GM23338 (cell line): ENCODE measurements at regions not wholly inside any gene's neighbourhood (a gene's known extent, or its start where the extent isn't known, plus 50 kb on each side); places are given as distances from the start of the nearest gene placed in this dataset.

ENCODE experiments used
- ATAC-seq: fragments of 200-7000 bp; cut with Tn5 transposase; 3 replicates; pipeline ENCODE4 v1.9.1; 2020
- DNase-seq: peaks from one replicate; pipeline ENCODE4 v3.0.0-alpha.2; 2015; ENCODE audit warnings: low spot score
- H2AFZ ChIP-seq: fragments of 200-600 bp; sonication (generic); 2 replicates; pipeline ENCODE4 v1.8.0; 2016; ENCODE audit warnings: antibody characterized with exemption, mild to moderate bottlenecking, moderate library complexity
- H3F3A ChIP-seq: fragments of 200-600 bp; sonication (generic); replicated peaks from 2 replicates; pipeline ENCODE4 v1.8.0; 2017; ENCODE audit warnings: antibody characterized with exemption, mixed run types, low read depth
- H3K27ac ChIP-seq: fragments of 200-600 bp; sonication (generic); 2 replicates; pipeline ENCODE4 v1.6.1; 2016; ENCODE audit warnings: low read depth
- H3K27me3 ChIP-seq: fragments of 200-600 bp; sonication (generic); 2 replicates; pipeline ENCODE4 v1.8.0; 2016; ENCODE audit warnings: mild to moderate bottlenecking, mixed run types, moderate library complexity; ENCODE audit not compliant: insufficient read depth
- H3K36me3 ChIP-seq: fragments of 200-600 bp; sonication (generic); 2 replicates; pipeline ENCODE4 v1.8.0; 2016; ENCODE audit warnings: mild to moderate bottlenecking; ENCODE audit not compliant: insufficient read depth
- H3K4me1 ChIP-seq: fragments of 200-600 bp; sonication (generic); 2 replicates; pipeline ENCODE4 v1.8.0; 2016; ENCODE audit warnings: mild to moderate bottlenecking, moderate library complexity; ENCODE audit not compliant: insufficient read depth
- H3K4me2 ChIP-seq: fragments of 200-600 bp; sonication (generic); 2 replicates; pipeline ENCODE4 v1.7.1; 2017; ENCODE audit warnings: mixed run types
- H3K4me3 ChIP-seq: fragments of 200-600 bp; sonication (generic); 2 replicates; pipeline ENCODE4 v1.6.1; 2016; ENCODE audit warnings: mixed run types
- H3K79me2 ChIP-seq: fragments of 200-600 bp; sonication (generic); replicated peaks from 2 replicates; pipeline ENCODE4 v1.8.0; 2017; ENCODE audit warnings: mild to moderate bottlenecking; ENCODE audit not compliant: insufficient read depth
- H3K9me2 ChIP-seq: fragments of 200-600 bp; sonication (generic); 2 replicates; pipeline ENCODE4 v1.8.0; 2017; ENCODE audit not compliant: insufficient read depth
- H4K20me1 ChIP-seq: fragments of 200-600 bp; sonication (generic); replicated peaks from 2 replicates; pipeline ENCODE4 v1.8.0; 2017; ENCODE audit warnings: mild to moderate bottlenecking; ENCODE audit not compliant: insufficient read depth
- H3K27ac Mint-ChIP-seq: 2 replicates; pipeline ENCODE4 v1.8.0; 2020; ENCODE audit warnings: inconsistent platforms, mild to moderate bottlenecking, moderate library complexity, mixed read lengths
- H3K27me3 Mint-ChIP-seq: 3 replicates; pipeline ENCODE4 v1.8.0; 2022; ENCODE audit warnings: low read depth, mild to moderate bottlenecking, moderate library complexity, mixed read lengths, inconsistent platforms; ENCODE audit not compliant: insufficient read depth, poor library complexity
- H3K36me3 Mint-ChIP-seq: 3 replicates; pipeline ENCODE4 v1.8.0; 2021; ENCODE audit warnings: low read depth, mild to moderate bottlenecking, inconsistent platforms, moderate library complexity, mixed read lengths
- H3K4me1 Mint-ChIP-seq: 3 replicates; pipeline ENCODE4 v1.8.0; 2020; ENCODE audit warnings: mild to moderate bottlenecking, inconsistent platforms, mixed read lengths
- H3K4me3 Mint-ChIP-seq: 3 replicates; pipeline ENCODE4 v1.8.0; 2021; ENCODE audit warnings: moderate library complexity, mild to moderate bottlenecking, inconsistent platforms, mixed read lengths
- H3K9me3 Mint-ChIP-seq: 3 replicates; pipeline ENCODE4 v1.8.0; 2020; ENCODE audit warnings: moderate library complexity, mild to moderate bottlenecking, inconsistent platforms, mixed read lengths
- CREB1 ChIP-seq: fragments of 250-450 bp; sonication (Bioruptor Pico); IDR thresholded peaks from 2 replicates; pipeline ENCODE4 v1.5.0; 2020; ENCODE audit warnings: low read depth, mild to moderate bottlenecking, moderate library complexity
- EZH2 ChIP-seq: fragments of 200-600 bp; sonication (generic); IDR thresholded peaks from one replicate; pipeline ENCODE4 v1.8.0; 2017; ENCODE audit warnings: antibody characterized with exemption, mild to moderate bottlenecking, low read depth; ENCODE audit not compliant: unreplicated experiment
- EZH2phosphoT487 ChIP-seq: fragments of 200-600 bp; sonication (generic); IDR thresholded peaks from one replicate; pipeline ENCODE4 v1.8.1; 2018; ENCODE audit warnings: antibody characterized with exemption; ENCODE audit not compliant: unreplicated experiment
- JUNB ChIP-seq: IDR thresholded peaks from one replicate; pipeline ENCODE4 v1.6.1; 2016; ENCODE audit warnings: antibody characterized with exemption; ENCODE audit not compliant: unreplicated experiment
- NANOG ChIP-seq: IDR thresholded peaks from 2 replicates; pipeline ENCODE4 v1.6.1; 2016; ENCODE audit warnings: antibody characterized with exemption, borderline replicate concordance
- POLR2AphosphoS5 ChIP-seq: IDR thresholded peaks from 2 replicates; pipeline ENCODE4 v1.6.1; 2016; ENCODE audit warnings: antibody characterized with exemption, low read depth
- REST ChIP-seq: IDR thresholded peaks from one replicate; pipeline ENCODE4 v1.6.1; 2018; ENCODE audit warnings: antibody characterized with exemption; ENCODE audit not compliant: unreplicated experiment
- STAT1 ChIP-seq: IDR thresholded peaks from one replicate; pipeline ENCODE4 v1.6.1; 2016; ENCODE audit warnings: antibody characterized with exemption; ENCODE audit not compliant: unreplicated experiment
- ZNF114 ChIP-seq: fragments of 250-450 bp; sonication (Bioruptor Pico); IDR thresholded peaks from 2 replicates; pipeline ENCODE4 v1.5.0; 2020; ENCODE audit warnings: mild to moderate bottlenecking, moderate library complexity
- ZNF331 ChIP-seq: fragments of 250-450 bp; sonication (Bioruptor Pico); IDR thresholded peaks from 2 replicates; pipeline ENCODE4 v1.5.0; 2020; ENCODE audit warnings: low read depth, mild to moderate bottlenecking, moderate library complexity
- TF ChIP-seq, protein P1 (sequence below): IDR thresholded peaks from 2 replicates; pipeline ENCODE4 v1.6.1; 2016; ENCODE audit warnings: antibody characterized with exemption
- TF ChIP-seq, protein P2 (sequence below): fragments of 250-450 bp; sonication (Bioruptor Pico); IDR thresholded peaks from 2 replicates; pipeline ENCODE4 v1.5.0; 2020; ENCODE audit warnings: mild to moderate bottlenecking, moderate library complexity
- TF ChIP-seq, protein P3 (sequence below), 2 experiments: fragments of 200-600 bp in 1 of 2; sonication (generic) in 1 of 2; conservative IDR thresholded peaks; 2 replicates each; pipeline versions ENCODE4 v1.5.1 to v1.6.1; 2016 to 2017; ENCODE audit warnings: antibody characterized with exemption in 2 of 2, low read depth in 2 of 2, mild to moderate bottlenecking in 2 of 2, moderate library complexity in 1 of 2

GRCh38 chr13:34167347-34167746 is 349.4 kb downstream of the RFC3 start:
- no peaks in the 10 kb centered on the region for H3K79me2 ChIP-seq
- Mint-ChIP-seq H3K36me3 (no peaks in the 10 kb centered on the region), H3K4me3 (no peak overlapping the region), H3K27me3 (no peaks in the 10 kb centered on the region), H3K27ac (no peak overlapping the region), H3K9me3 (no peaks in the 10 kb centered on the region), H3K4me1 (peaks cover 7% of the 10 kb centered on the region; the same call in 2 of the 3 replicates)
- H3K4me1 ChIP-seq, result peaks cover under 1% of the 10 kb centered on the region; the same call in 1 of the 2 replicates
- DNase-seq, result no peak
- H3K27me3 ChIP-seq, result no peaks in the 10 kb centered on the region
- no peaks in the 10 kb centered on the region for H3K36me3 ChIP-seq
- H3K4me2 ChIP-seq, result no peak overlapping the region
- no peaks in the 10 kb centered on the region for H4K20me1 ChIP-seq
- H3K27ac ChIP-seq, result no peak overlapping the region
- no peak for ATAC-seq
- no peak for TF ChIP-seq EZH2
- TF ChIP-seq REST, result no peak
- no peak for TF ChIP-seq EZH2phosphoT487
- TF ChIP-seq ZNF114, result no peak
- TF ChIP-seq CREB1 (CRISPR knock-in tag), result no peak
- TF ChIP-seq POLR2AphosphoS5, result no peak
- TF ChIP-seq, protein P1, sequence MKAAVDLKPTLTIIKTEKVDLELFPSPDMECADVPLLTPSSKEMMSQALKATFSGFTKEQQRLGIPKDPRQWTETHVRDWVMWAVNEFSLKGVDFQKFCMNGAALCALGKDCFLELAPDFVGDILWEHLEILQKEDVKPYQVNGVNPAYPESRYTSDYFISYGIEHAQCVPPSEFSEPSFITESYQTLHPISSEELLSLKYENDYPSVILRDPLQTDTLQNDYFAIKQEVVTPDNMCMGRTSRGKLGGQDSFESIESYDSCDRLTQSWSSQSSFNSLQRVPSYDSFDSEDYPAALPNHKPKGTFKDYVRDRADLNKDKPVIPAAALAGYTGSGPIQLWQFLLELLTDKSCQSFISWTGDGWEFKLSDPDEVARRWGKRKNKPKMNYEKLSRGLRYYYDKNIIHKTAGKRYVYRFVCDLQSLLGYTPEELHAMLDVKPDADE, result no peak
- no peak for TF ChIP-seq NANOG
- TF ChIP-seq, protein P2, sequence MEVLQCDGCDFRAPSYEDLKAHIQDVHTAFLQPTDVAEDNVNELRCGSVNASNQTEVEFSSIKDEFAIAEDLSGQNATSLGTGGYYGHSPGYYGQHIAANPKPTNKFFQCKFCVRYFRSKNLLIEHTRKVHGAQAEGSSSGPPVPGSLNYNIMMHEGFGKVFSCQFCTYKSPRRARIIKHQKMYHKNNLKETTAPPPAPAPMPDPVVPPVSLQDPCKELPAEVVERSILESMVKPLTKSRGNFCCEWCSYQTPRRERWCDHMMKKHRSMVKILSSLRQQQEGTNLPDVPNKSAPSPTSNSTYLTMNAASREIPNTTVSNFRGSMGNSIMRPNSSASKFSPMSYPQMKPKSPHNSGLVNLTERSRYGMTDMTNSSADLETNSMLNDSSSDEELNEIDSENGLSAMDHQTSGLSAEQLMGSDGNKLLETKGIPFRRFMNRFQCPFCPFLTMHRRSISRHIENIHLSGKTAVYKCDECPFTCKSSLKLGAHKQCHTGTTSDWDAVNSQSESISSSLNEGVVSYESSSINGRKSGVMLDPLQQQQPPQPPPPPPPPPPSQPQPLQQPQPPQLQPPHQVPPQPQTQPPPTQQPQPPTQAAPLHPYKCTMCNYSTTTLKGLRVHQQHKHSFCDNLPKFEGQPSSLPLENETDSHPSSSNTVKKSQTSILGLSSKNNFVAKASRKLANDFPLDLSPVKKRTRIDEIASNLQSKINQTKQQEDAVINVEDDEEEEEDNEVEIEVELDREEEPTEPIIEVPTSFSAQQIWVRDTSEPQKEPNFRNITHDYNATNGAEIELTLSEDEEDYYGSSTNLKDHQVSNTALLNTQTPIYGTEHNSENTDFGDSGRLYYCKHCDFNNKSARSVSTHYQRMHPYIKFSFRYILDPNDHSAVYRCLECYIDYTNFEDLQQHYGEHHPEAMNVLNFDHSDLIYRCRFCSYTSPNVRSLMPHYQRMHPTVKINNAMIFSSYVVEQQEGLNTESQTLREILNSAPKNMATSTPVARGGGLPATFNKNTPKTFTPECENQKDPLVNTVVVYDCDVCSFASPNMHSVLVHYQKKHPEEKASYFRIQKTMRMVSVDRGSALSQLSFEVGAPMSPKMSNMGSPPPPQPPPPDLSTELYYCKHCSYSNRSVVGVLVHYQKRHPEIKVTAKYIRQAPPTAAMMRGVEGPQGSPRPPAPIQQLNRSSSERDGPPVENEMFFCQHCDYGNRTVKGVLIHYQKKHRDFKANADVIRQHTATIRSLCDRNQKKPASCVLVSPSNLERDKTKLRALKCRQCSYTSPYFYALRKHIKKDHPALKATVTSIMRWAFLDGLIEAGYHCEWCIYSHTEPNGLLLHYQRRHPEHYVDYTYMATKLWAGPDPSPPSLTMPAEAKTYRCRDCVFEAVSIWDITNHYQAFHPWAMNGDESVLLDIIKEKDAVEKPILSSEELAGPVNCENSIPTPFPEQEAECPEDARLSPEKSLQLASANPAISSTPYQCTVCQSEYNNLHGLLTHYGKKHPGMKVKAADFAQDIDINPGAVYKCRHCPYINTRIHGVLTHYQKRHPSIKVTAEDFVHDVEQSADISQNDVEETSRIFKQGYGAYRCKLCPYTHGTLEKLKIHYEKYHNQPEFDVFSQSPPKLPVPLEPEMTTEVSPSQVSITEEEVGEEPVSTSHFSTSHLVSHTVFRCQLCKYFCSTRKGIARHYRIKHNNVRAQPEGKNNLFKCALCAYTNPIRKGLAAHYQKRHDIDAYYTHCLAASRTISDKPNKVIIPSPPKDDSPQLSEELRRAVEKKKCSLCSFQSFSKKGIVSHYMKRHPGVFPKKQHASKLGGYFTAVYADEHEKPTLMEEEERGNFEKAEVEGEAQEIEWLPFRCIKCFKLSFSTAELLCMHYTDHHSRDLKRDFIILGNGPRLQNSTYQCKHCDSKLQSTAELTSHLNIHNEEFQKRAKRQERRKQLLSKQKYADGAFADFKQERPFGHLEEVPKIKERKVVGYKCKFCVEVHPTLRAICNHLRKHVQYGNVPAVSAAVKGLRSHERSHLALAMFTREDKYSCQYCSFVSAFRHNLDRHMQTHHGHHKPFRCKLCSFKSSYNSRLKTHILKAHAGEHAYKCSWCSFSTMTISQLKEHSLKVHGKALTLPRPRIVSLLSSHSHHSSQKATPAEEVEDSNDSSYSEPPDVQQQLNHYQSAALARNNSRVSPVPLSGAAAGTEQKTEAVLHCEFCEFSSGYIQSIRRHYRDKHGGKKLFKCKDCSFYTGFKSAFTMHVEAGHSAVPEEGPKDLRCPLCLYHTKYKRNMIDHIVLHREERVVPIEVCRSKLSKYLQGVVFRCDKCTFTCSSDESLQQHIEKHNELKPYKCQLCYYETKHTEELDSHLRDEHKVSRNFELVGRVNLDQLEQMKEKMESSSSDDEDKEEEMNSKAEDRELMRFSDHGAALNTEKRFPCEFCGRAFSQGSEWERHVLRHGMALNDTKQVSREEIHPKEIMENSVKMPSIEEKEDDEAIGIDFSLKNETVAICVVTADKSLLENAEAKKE (CRISPR knock-in tag), result no peak
- TF ChIP-seq ZNF331 (CRISPR knock-in tag), result no peak
- TF ChIP-seq STAT1, result no peak
- TF ChIP-seq, protein P3, sequence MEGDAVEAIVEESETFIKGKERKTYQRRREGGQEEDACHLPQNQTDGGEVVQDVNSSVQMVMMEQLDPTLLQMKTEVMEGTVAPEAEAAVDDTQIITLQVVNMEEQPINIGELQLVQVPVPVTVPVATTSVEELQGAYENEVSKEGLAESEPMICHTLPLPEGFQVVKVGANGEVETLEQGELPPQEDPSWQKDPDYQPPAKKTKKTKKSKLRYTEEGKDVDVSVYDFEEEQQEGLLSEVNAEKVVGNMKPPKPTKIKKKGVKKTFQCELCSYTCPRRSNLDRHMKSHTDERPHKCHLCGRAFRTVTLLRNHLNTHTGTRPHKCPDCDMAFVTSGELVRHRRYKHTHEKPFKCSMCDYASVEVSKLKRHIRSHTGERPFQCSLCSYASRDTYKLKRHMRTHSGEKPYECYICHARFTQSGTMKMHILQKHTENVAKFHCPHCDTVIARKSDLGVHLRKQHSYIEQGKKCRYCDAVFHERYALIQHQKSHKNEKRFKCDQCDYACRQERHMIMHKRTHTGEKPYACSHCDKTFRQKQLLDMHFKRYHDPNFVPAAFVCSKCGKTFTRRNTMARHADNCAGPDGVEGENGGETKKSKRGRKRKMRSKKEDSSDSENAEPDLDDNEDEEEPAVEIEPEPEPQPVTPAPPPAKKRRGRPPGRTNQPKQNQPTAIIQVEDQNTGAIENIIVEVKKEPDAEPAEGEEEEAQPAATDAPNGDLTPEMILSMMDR (conservative IDR thresholded peaks at IDR 0.05; ENCODE audit: low read depth in 2 of 2), result no peak
- TF ChIP-seq JUNB, result no peak
- no peak overlapping the region for H3K4me3 ChIP-seq
- no peak overlapping the region for H2AFZ ChIP-seq
- H3K9me2 ChIP-seq, result no peaks in the 10 kb centered on the region
- H3F3A ChIP-seq, result no peaks in the 10 kb centered on the region
